ENCODE measurements at regions not wholly inside any gene's neighbourhood (a gene's known extent, or its start where the extent isn't known, plus 50 kb on each side); places are given as distances from the start of the nearest gene placed in this dataset.
A peak's percentile ranks its signal among the peaks of the same experiment; 100 is the strongest.

GRCh38 chr16:74232806-74233465 lies 63.7 kb upstream of the PSMD7 start:
- no peak for DNase-seq

- DNase-seq, result no peak
Observed at GRCh38 chr16:74230126-74230525, 66.5 kb upstream of the PSMD7 start.

- peak; percentile 40 for DNase-seq
Observed at GRCh38 chr16:74226338-74226954, 70.2 kb upstream of the PSMD7 start.

- DNase-seq, result peak; percentile 65
Observed at GRCh38 chr16:74224828-74225612, 71.6 kb upstream of the PSMD7 start.

GRCh38 chr16:74221828-74222227 lies 74.8 kb upstream of the PSMD7 start:
- DNase-seq, result no peak

GRCh38 chr16:74219706-74220105 lies 76.9 kb upstream of the PSMD7 start:
- peak; percentile 9 for DNase-seq

GRCh38 chr16:74218871-74219270 lies 77.7 kb upstream of the PSMD7 start:
- no peak for DNase-seq

- DNase-seq, result no peak
Observed at GRCh38 chr16:74216319-74216718, 80.3 kb upstream of the PSMD7 start.

- no peak for DNase-seq
Observed at GRCh38 chr16:74215249-74215648, 81.4 kb upstream of the PSMD7 start.

GRCh38 chr16:74213372-74213771 lies 83.2 kb upstream of the PSMD7 start:
- DNase-seq, result no peak

GRCh38 chr16:74210245-74210644 lies 86.4 kb upstream of the PSMD7 start:
- no peak for DNase-seq

- no peak for DNase-seq
Observed at GRCh38 chr16:74202009-74202408, 94.6 kb upstream of the PSMD7 start.

- no peak for DNase-seq
Observed at GRCh38 chr16:74201576-74201975, 95.0 kb upstream of the PSMD7 start.

- no peak for DNase-seq
Observed at GRCh38 chr16:74200921-74201320, 95.7 kb upstream of the PSMD7 start.

GRCh38 chr16:74199842-74200124 lies 96.8 kb upstream of the PSMD7 start:
- no peak for DNase-seq

GRCh38 chr16:74199066-74199841 lies 97.4 kb upstream of the PSMD7 start:
- no peak for DNase-seq

GRCh38 chr16:74192281-74192797 lies 104.3 kb upstream of the PSMD7 start:
- no peak for DNase-seq

GRCh38 chr16:74190292-74190691 lies 106.3 kb upstream of the PSMD7 start:
- no peak for DNase-seq

GRCh38 chr16:74188856-74189255 lies 107.8 kb upstream of the PSMD7 start:
- no peak for DNase-seq

GRCh38 chr16:74186561-74186971 lies 110.0 kb upstream of the PSMD7 start:
- DNase-seq, result peak; percentile 67

GRCh38 chr16:74184839-74185238 lies 111.8 kb upstream of the PSMD7 start:
- DNase-seq, result no peak
